SK-N-SH treated with all-trans-retinoic acid at 6 μM for 48 hours (cell line): ENCODE measurements at regions not wholly inside any gene's neighbourhood (a gene's known extent, or its start where the extent isn't known, plus 50 kb on each side); places are given as distances from the start of the nearest gene placed in this dataset.

Source experiments
- ARNTL ChIP-seq: fragments of 450-650 bp; formaldehyde crosslinking; IDR thresholded peaks from 2 replicates; pipeline ENCODE4 v1.5.0; 2020; ENCODE audit warnings: low read depth, mild to moderate bottlenecking, moderate library complexity, borderline replicate concordance
- BACH2 ChIP-seq: fragments of 250-450 bp; sonication (Bioruptor Pico); IDR thresholded peaks from 2 replicates; pipeline ENCODE4 v1.9.0; 2021; ENCODE audit warnings: mild to moderate bottlenecking, borderline replicate concordance
- ESRRG ChIP-seq: fragments of 250-450 bp; sonication (Bioruptor Pico); IDR thresholded peaks from 2 replicates; pipeline ENCODE4 v1.6.1; 2021; ENCODE audit warnings: mild to moderate bottlenecking
- OSR1 ChIP-seq: fragments of 250-450 bp; sonication (Bioruptor Pico); IDR thresholded peaks from 2 replicates; pipeline ENCODE4 v1.8.0; 2022; ENCODE audit warnings: moderate library complexity, mild to moderate bottlenecking, inconsistent platforms
- TCF4 ChIP-seq: fragments of 250-450 bp; sonication (Bioruptor Pico); IDR thresholded peaks from 2 replicates; pipeline ENCODE4 v1.8.0; 2021; ENCODE audit warnings: mild to moderate bottlenecking, moderate library complexity, borderline replicate concordance
- ZFP3 ChIP-seq: fragments of 250-450 bp; sonication (Bioruptor Pico); IDR thresholded peaks from 2 replicates; pipeline ENCODE4 v1.5.0; 2020; ENCODE audit warnings: mild to moderate bottlenecking, moderate library complexity
- ZFP30 ChIP-seq: fragments of 450-650 bp; formaldehyde crosslinking; IDR thresholded peaks from 2 replicates; pipeline ENCODE4 v1.5.0; 2022; ENCODE audit warnings: mild to moderate bottlenecking, moderate library complexity
- ZNF565 ChIP-seq: fragments of 450-650 bp; formaldehyde crosslinking; conservative IDR thresholded peaks from 2 replicates; pipeline ENCODE4 v1.5.0; 2020; ENCODE audit warnings: low read depth, mild to moderate bottlenecking, moderate library complexity
- TF ChIP-seq, protein P1 (sequence below): fragments of 250-450 bp; sonication (Bioruptor Pico); IDR thresholded peaks from 2 replicates; pipeline ENCODE4 v1.8.0; 2020; ENCODE audit warnings: mild to moderate bottlenecking, moderate library complexity, borderline replicate concordance
- TF ChIP-seq, protein P2 (sequence below): fragments of 250-450 bp; sonication (Bioruptor Pico); IDR thresholded peaks from 2 replicates; pipeline ENCODE4 v1.5.0; 2020; ENCODE audit warnings: mild to moderate bottlenecking, moderate library complexity

DNA sequence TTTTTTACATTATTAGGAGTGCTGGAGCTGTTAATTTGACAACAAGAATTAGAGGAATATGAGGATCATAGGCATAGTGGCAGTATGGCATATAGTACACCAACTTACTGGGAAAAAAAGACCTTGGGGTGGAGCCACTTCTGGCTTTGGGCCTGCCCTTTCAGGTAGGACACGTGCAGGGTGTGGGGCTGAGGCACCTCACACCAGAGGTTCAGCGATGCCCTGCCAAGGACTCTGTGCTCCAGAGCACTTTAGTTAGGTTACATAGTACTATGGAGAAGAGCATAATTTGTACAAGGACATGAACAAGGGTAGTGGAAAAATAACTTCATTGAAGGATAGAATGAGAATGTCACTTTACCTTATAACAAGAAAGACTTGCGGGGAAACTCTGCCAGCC, 77.1 kb upstream of the CD302 start:
- TF ChIP-seq BACH2 (CRISPR knock-in tag) = no peak
- TF ChIP-seq, protein P1, sequence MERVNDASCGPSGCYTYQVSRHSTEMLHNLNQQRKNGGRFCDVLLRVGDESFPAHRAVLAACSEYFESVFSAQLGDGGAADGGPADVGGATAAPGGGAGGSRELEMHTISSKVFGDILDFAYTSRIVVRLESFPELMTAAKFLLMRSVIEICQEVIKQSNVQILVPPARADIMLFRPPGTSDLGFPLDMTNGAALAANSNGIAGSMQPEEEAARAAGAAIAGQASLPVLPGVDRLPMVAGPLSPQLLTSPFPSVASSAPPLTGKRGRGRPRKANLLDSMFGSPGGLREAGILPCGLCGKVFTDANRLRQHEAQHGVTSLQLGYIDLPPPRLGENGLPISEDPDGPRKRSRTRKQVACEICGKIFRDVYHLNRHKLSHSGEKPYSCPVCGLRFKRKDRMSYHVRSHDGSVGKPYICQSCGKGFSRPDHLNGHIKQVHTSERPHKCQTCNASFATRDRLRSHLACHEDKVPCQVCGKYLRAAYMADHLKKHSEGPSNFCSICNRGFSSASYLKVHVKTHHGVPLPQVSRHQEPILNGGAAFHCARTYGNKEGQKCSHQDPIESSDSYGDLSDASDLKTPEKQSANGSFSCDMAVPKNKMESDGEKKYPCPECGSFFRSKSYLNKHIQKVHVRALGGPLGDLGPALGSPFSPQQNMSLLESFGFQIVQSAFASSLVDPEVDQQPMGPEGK (CRISPR knock-in tag) = no peak
- no peak for TF ChIP-seq ARNTL (CRISPR knock-in tag)
- TF ChIP-seq, protein P2, sequence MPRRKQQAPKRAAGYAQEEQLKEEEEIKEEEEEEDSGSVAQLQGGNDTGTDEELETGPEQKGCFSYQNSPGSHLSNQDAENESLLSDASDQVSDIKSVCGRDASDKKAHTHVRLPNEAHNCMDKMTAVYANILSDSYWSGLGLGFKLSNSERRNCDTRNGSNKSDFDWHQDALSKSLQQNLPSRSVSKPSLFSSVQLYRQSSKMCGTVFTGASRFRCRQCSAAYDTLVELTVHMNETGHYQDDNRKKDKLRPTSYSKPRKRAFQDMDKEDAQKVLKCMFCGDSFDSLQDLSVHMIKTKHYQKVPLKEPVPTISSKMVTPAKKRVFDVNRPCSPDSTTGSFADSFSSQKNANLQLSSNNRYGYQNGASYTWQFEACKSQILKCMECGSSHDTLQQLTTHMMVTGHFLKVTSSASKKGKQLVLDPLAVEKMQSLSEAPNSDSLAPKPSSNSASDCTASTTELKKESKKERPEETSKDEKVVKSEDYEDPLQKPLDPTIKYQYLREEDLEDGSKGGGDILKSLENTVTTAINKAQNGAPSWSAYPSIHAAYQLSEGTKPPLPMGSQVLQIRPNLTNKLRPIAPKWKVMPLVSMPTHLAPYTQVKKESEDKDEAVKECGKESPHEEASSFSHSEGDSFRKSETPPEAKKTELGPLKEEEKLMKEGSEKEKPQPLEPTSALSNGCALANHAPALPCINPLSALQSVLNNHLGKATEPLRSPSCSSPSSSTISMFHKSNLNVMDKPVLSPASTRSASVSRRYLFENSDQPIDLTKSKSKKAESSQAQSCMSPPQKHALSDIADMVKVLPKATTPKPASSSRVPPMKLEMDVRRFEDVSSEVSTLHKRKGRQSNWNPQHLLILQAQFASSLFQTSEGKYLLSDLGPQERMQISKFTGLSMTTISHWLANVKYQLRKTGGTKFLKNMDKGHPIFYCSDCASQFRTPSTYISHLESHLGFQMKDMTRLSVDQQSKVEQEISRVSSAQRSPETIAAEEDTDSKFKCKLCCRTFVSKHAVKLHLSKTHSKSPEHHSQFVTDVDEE (CRISPR knock-in tag) = no peak
- TF ChIP-seq ZFP3 (CRISPR knock-in tag) = no peak
- no peak for TF ChIP-seq ESRRG (CRISPR knock-in tag)
- no peak for TF ChIP-seq ZNF565 (CRISPR knock-in tag)
- no peak for TF ChIP-seq ZFP30
- no peak for TF ChIP-seq TCF4 (CRISPR knock-in tag)
- no peak for TF ChIP-seq OSR1 (CRISPR knock-in tag)
